Posterior vena cava (tissue), 2 donors: ENCODE measurements at regions not wholly inside any gene's neighbourhood (a gene's known extent, or its start where the extent isn't known, plus 50 kb on each side); places are given as distances from the start of the nearest gene placed in this dataset.

ENCODE experiments used
- DNase-seq: peaks from one replicate; pipeline ENCODE4 v3.0.0-alpha.2; 2020; ENCODE audit warnings: low spot score
- intact Hi-C, 2 donors: fragments of 100-400 bp; cut with DNase I; formaldehyde crosslinking; loops; one replicate each; pipeline versions ENCODE4 v1.14.1 to v1.14.2; 2022 to 2023
- donor health status: DM: yes; HTN: yes; CAD: no.
- donor health status: DM: yes; HTN: yes; CAD: no.

DNA sequence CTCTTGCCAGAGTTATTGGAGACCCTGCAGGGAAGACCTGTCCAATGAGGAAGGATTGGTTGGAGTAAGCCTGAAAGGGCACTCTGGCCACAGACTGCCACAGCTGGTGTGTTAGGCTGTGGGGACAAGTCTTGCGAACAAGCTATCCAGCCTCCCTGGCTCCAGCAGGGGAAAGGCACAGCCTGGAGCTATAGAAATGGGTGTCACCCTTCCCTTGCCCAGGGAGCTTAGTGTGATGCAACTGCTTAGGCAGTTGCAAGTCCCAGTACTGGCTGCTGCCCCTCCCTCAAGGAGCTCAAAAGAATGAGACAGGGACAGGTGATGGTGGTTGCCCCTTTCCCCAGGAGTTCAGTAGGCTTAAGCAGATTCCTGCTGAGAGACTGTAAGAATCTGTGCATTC lies 165.7 kb upstream of the CT83 start:
- intact Hi-C loops, result no loop called here
- DNase-seq, result no peak

DNA sequence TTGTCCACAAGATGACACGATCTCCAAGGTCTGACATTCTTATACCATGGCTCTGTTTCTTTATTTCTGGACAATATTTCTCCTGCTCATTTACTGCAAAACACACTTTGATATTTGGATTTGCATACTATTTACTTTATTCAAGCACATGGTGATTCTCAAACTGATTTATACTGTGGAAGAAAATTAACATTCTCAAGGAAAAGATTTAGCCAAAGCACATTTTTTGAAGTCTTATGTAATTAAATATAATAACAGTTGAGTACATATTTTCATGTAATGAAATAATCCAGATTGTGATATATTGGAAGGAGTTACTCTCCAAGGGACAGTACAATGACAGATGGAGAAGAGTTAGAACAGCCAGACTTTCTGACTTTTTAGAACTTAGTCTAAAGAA lies 155.8 kb upstream of the CT83 start:
- intact Hi-C loops, result no loop called here
- DNase-seq, result no peak

DNA sequence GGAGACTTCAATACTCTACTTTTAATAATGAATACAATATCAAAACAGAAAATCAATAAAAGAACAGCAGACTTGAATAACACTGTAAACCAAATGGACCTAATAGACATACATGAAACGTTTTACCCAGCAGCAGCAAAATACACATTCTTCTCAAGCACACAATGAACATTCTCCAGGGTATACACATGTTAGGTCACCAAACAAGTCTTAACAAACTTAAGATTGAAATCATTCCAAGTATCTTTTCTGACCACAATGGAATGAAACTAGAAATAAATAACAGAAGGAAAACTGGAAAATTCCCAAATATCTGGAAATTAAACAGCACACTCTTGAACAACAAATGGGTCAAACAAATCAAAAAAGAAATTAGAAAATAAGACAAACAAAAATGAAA lies 145.0 kb upstream of the CT83 start:
- no peak for DNase-seq
- intact Hi-C loops, result no loop called here

DNA sequence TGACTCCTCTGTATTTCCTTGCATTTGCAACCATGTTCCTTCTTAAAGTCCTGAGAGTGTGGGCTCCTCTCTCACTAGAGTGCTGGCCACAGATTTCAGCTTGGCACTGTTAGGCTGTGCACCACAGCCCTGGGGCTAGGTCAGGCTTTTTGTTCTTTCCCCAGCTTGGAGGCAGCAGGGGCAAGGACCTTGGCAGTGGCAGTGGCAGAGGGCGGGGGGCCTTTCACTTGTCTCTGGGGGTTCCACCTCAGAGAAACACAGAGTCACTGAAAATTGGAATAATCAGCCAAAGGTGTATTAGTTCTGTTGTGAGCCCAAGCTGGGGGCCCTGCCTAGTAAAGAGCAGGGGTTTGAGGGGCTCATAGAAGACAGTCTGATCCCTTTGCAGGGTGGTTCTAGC lies 142.8 kb upstream of the CT83 start:
- intact Hi-C loops, result no loop called here
- DNase-seq, result no peak

DNA sequence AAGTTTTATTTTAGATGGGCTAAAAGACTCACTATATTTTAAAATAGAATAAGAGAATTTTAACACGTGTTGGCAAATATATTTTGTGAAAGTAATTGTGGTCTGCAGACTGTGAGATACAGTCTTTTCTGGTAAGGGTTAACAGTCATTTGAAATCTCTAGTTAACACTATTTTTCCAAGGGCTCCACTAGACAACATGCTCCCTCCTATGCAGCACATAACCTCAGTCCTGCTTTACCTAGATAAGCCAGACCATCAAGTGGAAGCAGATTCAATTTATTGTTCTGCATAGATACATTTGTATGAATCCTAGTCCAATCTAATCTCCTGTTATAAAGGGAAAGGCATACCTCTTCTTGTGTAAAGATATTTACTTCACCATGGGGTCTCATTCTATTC lies 133.2 kb upstream of the CT83 start:
- intact Hi-C loops, result no loop called here
- no peak for DNase-seq
